SK-N-SH (cell line): ENCODE measurements at regions not wholly inside any gene's neighbourhood (a gene's known extent, or its start where the extent isn't known, plus 50 kb on each side); places are given as distances from the start of the nearest gene placed in this dataset.

Experiments
- CTCF ChIP-seq: fragments of 200-600 bp; sonication (generic); IDR thresholded peaks from 2 replicates; pipeline ENCODE4 v1.6.1; 2017; ENCODE audit warnings: antibody characterized with exemption, mild to moderate bottlenecking, moderate library complexity
- ELF1 ChIP-seq: IDR thresholded peaks from 2 replicates; pipeline ENCODE4 v1.4.0; 2012
- EZH2phosphoT487 ChIP-seq: fragments of 200-600 bp; sonication (generic); IDR thresholded peaks from 2 replicates; pipeline ENCODE4 v1.6.1; 2017; ENCODE audit warnings: low read depth, mixed run types, mild to moderate bottlenecking, antibody characterized with exemption, moderate library complexity, borderline replicate concordance
- MXI1 ChIP-seq: IDR thresholded peaks from 2 replicates; pipeline ENCODE4 v1.6.1; 2012; ENCODE audit warnings: mild to moderate bottlenecking, low read depth, low read length, improper control_type of control experiment
- NRF1 ChIP-seq: IDR thresholded peaks from 2 replicates; pipeline ENCODE4 v1.6.1; 2012; ENCODE audit warnings: low read depth, mild to moderate bottlenecking, low read length
- POLR2AphosphoS5 ChIP-seq: IDR thresholded peaks from 2 replicates; pipeline ENCODE4 v1.6.1; 2012; ENCODE audit warnings: low read depth, low read length
- RCOR1 ChIP-seq: fragments of 150-350 bp; IDR thresholded peaks from 2 replicates; pipeline ENCODE4 v1.6.1; 2017; ENCODE audit warnings: antibody characterized with exemption, low read length
- RFX5 ChIP-seq: IDR thresholded peaks from 2 replicates; pipeline ENCODE4 v1.6.1; 2012; ENCODE audit warnings: mild to moderate bottlenecking, improper control_type of control experiment, low read length
- SIN3A ChIP-seq: IDR thresholded peaks from 2 replicates; pipeline ENCODE4 v1.6.1; 2012; ENCODE audit warnings: low read depth, mild to moderate bottlenecking, low read length, moderate library complexity, borderline replicate concordance
- SMC3 ChIP-seq: IDR thresholded peaks from 2 replicates; pipeline ENCODE4 v1.6.1; 2012; ENCODE audit warnings: low read depth, low read length, improper control_type of control experiment
- TF ChIP-seq, protein P1 (sequence below): fragments of 150-350 bp; IDR thresholded peaks from 2 replicates; pipeline ENCODE4 v1.6.1; 2017; ENCODE audit warnings: antibody characterized with exemption, low read length, low read depth, borderline replicate concordance

- TF ChIP-seq, protein P1, sequence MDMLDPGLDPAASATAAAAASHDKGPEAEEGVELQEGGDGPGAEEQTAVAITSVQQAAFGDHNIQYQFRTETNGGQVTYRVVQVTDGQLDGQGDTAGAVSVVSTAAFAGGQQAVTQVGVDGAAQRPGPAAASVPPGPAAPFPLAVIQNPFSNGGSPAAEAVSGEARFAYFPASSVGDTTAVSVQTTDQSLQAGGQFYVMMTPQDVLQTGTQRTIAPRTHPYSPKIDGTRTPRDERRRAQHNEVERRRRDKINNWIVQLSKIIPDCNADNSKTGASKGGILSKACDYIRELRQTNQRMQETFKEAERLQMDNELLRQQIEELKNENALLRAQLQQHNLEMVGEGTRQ = no peak
- no peak for TF ChIP-seq POLR2AphosphoS5
- no peak for TF ChIP-seq CTCF
- TF ChIP-seq RCOR1 = no peak
- no peak for TF ChIP-seq SMC3
- no peak for TF ChIP-seq ELF1
- no peak for TF ChIP-seq RFX5
- no peak for TF ChIP-seq EZH2phosphoT487
- no peak for TF ChIP-seq NRF1
- no peak for TF ChIP-seq MXI1
- no peak for TF ChIP-seq SIN3A
Observed at GRCh38 chr1:194658090-194658439, 1471.7 kb upstream of the B3GALT2 start.
